IMR-90 (cell line): ENCODE measurements at regions not wholly inside any gene's neighbourhood (a gene's known extent, or its start where the extent isn't known, plus 50 kb on each side); places are given as distances from the start of the nearest gene placed in this dataset.

Experiments
- BHLHE40 ChIP-seq: fragments of 150-350 bp; IDR thresholded peaks from 2 replicates; pipeline ENCODE4 v1.6.1; 2016; ENCODE audit warnings: mild to moderate bottlenecking, low read depth, low read length
- CEBPB ChIP-seq: IDR thresholded peaks from 2 replicates; pipeline ENCODE4 v1.6.1; 2012; ENCODE audit warnings: low read depth, low read length, improper control_type of control experiment
- CHD1 ChIP-seq: IDR thresholded peaks from 2 replicates; pipeline ENCODE4 v1.6.1; 2012; ENCODE audit warnings: low read depth, low read length, improper control_type of control experiment
- MAFK ChIP-seq: IDR thresholded peaks from 2 replicates; pipeline ENCODE4 v1.6.1; 2012; ENCODE audit warnings: low read depth, low read length, improper control_type of control experiment
- MXI1 ChIP-seq: IDR thresholded peaks from 2 replicates; pipeline ENCODE4 v1.6.1; 2012; ENCODE audit warnings: low read depth, mild to moderate bottlenecking, low read length, moderate library complexity, borderline replicate concordance
- NFE2L2 ChIP-seq: fragments of 150-350 bp; IDR thresholded peaks from 2 replicates; pipeline ENCODE4 v1.6.1; 2016; ENCODE audit warnings: low read depth, mild to moderate bottlenecking, low read length
- POLR2A ChIP-seq: IDR thresholded peaks from 2 replicates; pipeline ENCODE4 v1.6.1; 2012; ENCODE audit warnings: mild to moderate bottlenecking, low read depth, low read length
- RAD21 ChIP-seq: IDR thresholded peaks from 2 replicates; pipeline ENCODE4 v1.6.1; 2012; ENCODE audit warnings: low read length, improper control_type of control experiment
- RCOR1 ChIP-seq: IDR thresholded peaks from 2 replicates; pipeline ENCODE4 v1.6.1; 2012; ENCODE audit warnings: mild to moderate bottlenecking, low read length, improper control_type of control experiment; ENCODE audit not compliant: insufficient replicate concordance
- RFX5 ChIP-seq: IDR thresholded peaks from 2 replicates; pipeline ENCODE4 v1.8.0; 2012; ENCODE audit warnings: low read depth, mild to moderate bottlenecking, low read length, moderate library complexity
- SMC3 ChIP-seq: fragments of 150-350 bp; IDR thresholded peaks from 2 replicates; pipeline ENCODE4 v1.6.1; 2016; ENCODE audit warnings: low read depth, mild to moderate bottlenecking, antibody characterized with exemption, low read length, moderate library complexity
- TF ChIP-seq, protein P1 (sequence below): conservative IDR thresholded peaks from 2 replicates; pipeline ENCODE4 v1.5.1; 2012; ENCODE audit warnings: mild to moderate bottlenecking, low read depth, low read length, improper control_type of control experiment
- TF ChIP-seq, protein P2 (sequence below): fragments of 150-350 bp; IDR thresholded peaks from 2 replicates; pipeline ENCODE4 v1.6.1; 2017; ENCODE audit warnings: mild to moderate bottlenecking, antibody characterized with exemption, low read length, low read depth
- TF ChIP-seq, protein P3 (sequence below): fragments of 150-350 bp; IDR thresholded peaks from 2 replicates; pipeline ENCODE4 v1.6.1; 2016; ENCODE audit warnings: low read depth, mild to moderate bottlenecking, low read length, moderate library complexity, borderline replicate concordance

DNA sequence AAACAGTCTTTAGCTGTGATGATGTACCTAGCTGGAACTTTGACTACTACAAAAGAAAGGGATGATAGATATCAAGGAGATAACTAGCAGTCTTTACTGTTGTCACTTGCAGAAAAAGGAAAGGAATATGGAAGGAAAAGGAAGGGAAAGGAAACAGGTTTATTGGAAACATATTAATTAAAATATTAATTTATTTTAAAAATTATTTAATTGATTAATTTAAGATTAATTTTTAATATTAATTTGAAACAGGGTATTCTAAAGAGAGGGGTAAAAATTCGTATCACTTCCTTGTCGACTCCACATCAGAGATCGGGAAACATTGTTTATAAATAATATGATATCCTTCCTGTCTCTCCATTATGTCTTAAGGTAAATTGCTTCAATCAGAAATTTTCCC is 186.5 kb upstream of the IL15 start:
- TF ChIP-seq, protein P1, sequence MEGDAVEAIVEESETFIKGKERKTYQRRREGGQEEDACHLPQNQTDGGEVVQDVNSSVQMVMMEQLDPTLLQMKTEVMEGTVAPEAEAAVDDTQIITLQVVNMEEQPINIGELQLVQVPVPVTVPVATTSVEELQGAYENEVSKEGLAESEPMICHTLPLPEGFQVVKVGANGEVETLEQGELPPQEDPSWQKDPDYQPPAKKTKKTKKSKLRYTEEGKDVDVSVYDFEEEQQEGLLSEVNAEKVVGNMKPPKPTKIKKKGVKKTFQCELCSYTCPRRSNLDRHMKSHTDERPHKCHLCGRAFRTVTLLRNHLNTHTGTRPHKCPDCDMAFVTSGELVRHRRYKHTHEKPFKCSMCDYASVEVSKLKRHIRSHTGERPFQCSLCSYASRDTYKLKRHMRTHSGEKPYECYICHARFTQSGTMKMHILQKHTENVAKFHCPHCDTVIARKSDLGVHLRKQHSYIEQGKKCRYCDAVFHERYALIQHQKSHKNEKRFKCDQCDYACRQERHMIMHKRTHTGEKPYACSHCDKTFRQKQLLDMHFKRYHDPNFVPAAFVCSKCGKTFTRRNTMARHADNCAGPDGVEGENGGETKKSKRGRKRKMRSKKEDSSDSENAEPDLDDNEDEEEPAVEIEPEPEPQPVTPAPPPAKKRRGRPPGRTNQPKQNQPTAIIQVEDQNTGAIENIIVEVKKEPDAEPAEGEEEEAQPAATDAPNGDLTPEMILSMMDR: no peak
- TF ChIP-seq POLR2A (no peak), RAD21 (no peak), RCOR1 (no peak), NFE2L2 (no peak), SMC3 (no peak), CEBPB (no peak), BHLHE40 (no peak), MAFK (no peak), RFX5 (no peak), MXI1 (no peak), CHD1 (no peak)
- TF ChIP-seq, protein P2, sequence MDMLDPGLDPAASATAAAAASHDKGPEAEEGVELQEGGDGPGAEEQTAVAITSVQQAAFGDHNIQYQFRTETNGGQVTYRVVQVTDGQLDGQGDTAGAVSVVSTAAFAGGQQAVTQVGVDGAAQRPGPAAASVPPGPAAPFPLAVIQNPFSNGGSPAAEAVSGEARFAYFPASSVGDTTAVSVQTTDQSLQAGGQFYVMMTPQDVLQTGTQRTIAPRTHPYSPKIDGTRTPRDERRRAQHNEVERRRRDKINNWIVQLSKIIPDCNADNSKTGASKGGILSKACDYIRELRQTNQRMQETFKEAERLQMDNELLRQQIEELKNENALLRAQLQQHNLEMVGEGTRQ: no peak
- TF ChIP-seq, protein P3, sequence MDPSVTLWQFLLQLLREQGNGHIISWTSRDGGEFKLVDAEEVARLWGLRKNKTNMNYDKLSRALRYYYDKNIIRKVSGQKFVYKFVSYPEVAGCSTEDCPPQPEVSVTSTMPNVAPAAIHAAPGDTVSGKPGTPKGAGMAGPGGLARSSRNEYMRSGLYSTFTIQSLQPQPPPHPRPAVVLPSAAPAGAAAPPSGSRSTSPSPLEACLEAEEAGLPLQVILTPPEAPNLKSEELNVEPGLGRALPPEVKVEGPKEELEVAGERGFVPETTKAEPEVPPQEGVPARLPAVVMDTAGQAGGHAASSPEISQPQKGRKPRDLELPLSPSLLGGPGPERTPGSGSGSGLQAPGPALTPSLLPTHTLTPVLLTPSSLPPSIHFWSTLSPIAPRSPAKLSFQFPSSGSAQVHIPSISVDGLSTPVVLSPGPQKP: no peak
